HEK293T (cell line): ENCODE measurements at regions not wholly inside any gene's neighbourhood (a gene's known extent, or its start where the extent isn't known, plus 50 kb on each side); places are given as distances from the start of the nearest gene placed in this dataset.

Source experiments
- BHLHE40 ChIP-seq: fragments of 450-650 bp; IDR thresholded peaks from 2 replicates; pipeline ENCODE4 v1.6.1; 2016; ENCODE audit warnings: mild to moderate bottlenecking, moderate library complexity, borderline replicate concordance
- CTBP1 ChIP-seq: fragments of 450-650 bp; IDR thresholded peaks from 2 replicates; pipeline ENCODE4 v1.6.1; 2016; ENCODE audit warnings: borderline replicate concordance
- ELF4 ChIP-seq: fragments of 450-650 bp; IDR thresholded peaks from 2 replicates; pipeline ENCODE4 v1.6.1; 2017; ENCODE audit warnings: antibody characterized with exemption
- FOXK2 ChIP-seq: fragments of 450-650 bp; IDR thresholded peaks from 2 replicates; pipeline ENCODE4 v1.6.1; 2016; ENCODE audit warnings: mild to moderate bottlenecking
- FOXM1 ChIP-seq: fragments of 450-650 bp; IDR thresholded peaks from 2 replicates; pipeline ENCODE4 v1.6.1; 2017; ENCODE audit warnings: mild to moderate bottlenecking, borderline replicate concordance
- HDGF ChIP-seq: fragments of 450-650 bp; IDR thresholded peaks from 2 replicates; pipeline ENCODE4 v1.6.1; 2017; ENCODE audit warnings: antibody characterized with exemption, borderline replicate concordance
- SP1 ChIP-seq: fragments of 450-650 bp; IDR thresholded peaks from 2 replicates; pipeline ENCODE4 v1.6.1; 2017
- SUZ12 ChIP-seq: fragments of 450-650 bp; IDR thresholded peaks from 2 replicates; pipeline ENCODE4 v1.6.1; 2016; ENCODE audit warnings: mild to moderate bottlenecking
- TARDBP ChIP-seq: fragments of 450-650 bp; IDR thresholded peaks from 2 replicates; pipeline ENCODE4 v1.6.1; 2016
- ZNF384 ChIP-seq: fragments of 450-650 bp; IDR thresholded peaks from 2 replicates; pipeline ENCODE4 v1.6.1; 2016

- TF ChIP-seq ELF4 (no peak), CTBP1 (no peak), FOXM1 (no peak), SUZ12 (no peak), SP1 (no peak), TARDBP (no peak), HDGF (no peak), BHLHE40 (no peak), FOXK2 (no peak), ZNF384 (no peak)
Observed at GRCh38 chr2:74735009-74735408, 81.0 kb downstream of the SEMA4F start.
